Brain microvascular endothelial cell (primary cell): ENCODE measurements at regions not wholly inside any gene's neighbourhood (a gene's known extent, or its start where the extent isn't known, plus 50 kb on each side); places are given as distances from the start of the nearest gene placed in this dataset.
"Not testable (repeated sequence)": the region's sequence is repeated elsewhere in the genome, so short reads cannot be mapped to it uniquely, and the experiment has no call there.

Experiments used
- DNase-seq: peaks from one replicate; pipeline ENCODE4 v3.0.0-alpha.2; 2020
- H3K27ac ChIP-seq: fragments of 250-450 bp; sonication (Bioruptor Pico); 2 replicates; pipeline ENCODE4 v1.5.1; 2020; ENCODE audit warnings: mild to moderate bottlenecking, moderate library complexity
- H3K27me3 ChIP-seq: fragments of 250-450 bp; sonication (Bioruptor Pico); replicated peaks from 2 replicates; pipeline ENCODE4 v1.5.1; 2020; ENCODE audit warnings: mild to moderate bottlenecking
- H3K36me3 ChIP-seq: fragments of 250-450 bp; sonication (Bioruptor Pico); replicated peaks from 2 replicates; pipeline ENCODE4 v1.5.1; 2020; ENCODE audit warnings: mild to moderate bottlenecking
- H3K4me3 ChIP-seq: 2 replicates; pipeline ENCODE4 v1.5.1; 2011; ENCODE audit warnings: low read depth, mild to moderate bottlenecking, control low read depth, low read length, moderate library complexity
- in situ Hi-C: cut with HindIII; loops from 2 replicates; pipeline ENCODE4 v1.10.0; 2017; ENCODE audit warnings: low sequenced_read_pairs, low pct_ligation_motif_present
- TF ChIP-seq, protein P1 (sequence below): IDR thresholded peaks from 2 replicates; pipeline ENCODE4 v1.5.1; 2011; ENCODE audit warnings: low read depth, mild to moderate bottlenecking, moderate library complexity, low read length, control low read depth, inconsistent platforms; ENCODE audit errors: missing control alignments

DNA sequence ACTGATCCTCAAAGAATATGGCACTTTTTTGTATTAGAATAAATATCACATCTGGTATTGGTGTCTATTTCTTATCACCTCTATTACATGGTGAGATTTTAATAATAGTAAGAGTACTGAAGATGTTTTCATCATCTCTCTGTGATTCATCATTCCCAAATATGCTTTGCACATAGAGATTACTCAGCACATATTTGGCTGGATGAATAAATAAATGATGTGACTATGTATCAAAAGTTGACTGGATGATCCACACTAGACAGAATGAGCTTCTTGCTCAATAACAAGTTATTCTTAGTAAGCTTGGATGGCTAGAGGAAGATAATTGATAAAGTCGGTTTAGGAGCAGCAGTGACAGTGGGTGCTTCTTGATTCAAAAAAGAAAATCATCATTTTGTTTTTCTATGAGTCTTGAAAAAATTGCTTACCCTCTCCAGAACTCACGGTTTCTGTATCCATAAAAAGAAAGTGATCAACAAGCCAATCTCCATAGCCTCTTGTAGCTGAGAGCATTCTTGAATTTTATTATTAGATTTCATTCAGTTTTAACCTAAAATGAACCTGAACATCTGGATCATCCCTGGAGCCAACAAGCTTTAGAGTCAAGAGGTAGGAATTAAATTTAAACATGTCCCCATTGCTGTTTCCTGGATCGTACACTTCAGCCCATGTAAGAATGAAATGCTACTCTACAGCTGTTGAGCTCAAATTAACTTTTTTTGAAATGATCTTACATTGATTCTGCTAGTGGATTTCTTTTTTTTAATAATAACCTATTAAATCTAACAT lies 104.8 kb upstream of the OSTN start:
- DNase-seq = peak; percentile 41
- TF ChIP-seq, protein P1, sequence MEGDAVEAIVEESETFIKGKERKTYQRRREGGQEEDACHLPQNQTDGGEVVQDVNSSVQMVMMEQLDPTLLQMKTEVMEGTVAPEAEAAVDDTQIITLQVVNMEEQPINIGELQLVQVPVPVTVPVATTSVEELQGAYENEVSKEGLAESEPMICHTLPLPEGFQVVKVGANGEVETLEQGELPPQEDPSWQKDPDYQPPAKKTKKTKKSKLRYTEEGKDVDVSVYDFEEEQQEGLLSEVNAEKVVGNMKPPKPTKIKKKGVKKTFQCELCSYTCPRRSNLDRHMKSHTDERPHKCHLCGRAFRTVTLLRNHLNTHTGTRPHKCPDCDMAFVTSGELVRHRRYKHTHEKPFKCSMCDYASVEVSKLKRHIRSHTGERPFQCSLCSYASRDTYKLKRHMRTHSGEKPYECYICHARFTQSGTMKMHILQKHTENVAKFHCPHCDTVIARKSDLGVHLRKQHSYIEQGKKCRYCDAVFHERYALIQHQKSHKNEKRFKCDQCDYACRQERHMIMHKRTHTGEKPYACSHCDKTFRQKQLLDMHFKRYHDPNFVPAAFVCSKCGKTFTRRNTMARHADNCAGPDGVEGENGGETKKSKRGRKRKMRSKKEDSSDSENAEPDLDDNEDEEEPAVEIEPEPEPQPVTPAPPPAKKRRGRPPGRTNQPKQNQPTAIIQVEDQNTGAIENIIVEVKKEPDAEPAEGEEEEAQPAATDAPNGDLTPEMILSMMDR = no peak
- H3K27ac ChIP-seq = no peak overlapping the region
- no peaks in the 10 kb centered on the region for H3K27me3 ChIP-seq
- no peaks in the 10 kb centered on the region for H3K36me3 ChIP-seq
- no peak overlapping the region for H3K4me3 ChIP-seq
- in situ Hi-C loops = no loop called here

DNA sequence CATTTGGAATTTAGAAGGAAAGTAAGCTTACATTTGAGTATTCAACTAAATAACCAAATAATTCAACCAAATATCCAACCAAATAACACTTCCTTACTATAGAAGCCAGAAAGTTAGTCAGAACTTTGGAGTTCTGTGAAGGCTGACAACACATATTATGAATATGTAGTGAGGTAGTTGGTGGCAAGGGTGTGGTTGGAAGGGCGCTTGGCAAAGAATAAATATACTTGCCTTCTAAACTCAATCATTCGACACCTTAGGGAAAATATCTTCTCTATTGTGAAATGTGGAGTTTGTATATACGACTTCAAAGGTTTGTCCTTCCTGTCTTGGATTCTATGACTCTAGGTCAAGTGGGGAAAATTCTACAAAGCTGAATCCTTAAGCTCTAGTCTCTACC lies 111.7 kb upstream of the OSTN start:
- Histone ChIP-seq H3K36me3 (no peaks in the 10 kb centered on the region), H3K4me3 (no peak overlapping the region), H3K27me3 (no peaks in the 10 kb centered on the region), H3K27ac (no peak overlapping the region)
- in situ Hi-C loops = no loop called here
- TF ChIP-seq, protein P1 = no peak
- no peak for DNase-seq

DNA sequence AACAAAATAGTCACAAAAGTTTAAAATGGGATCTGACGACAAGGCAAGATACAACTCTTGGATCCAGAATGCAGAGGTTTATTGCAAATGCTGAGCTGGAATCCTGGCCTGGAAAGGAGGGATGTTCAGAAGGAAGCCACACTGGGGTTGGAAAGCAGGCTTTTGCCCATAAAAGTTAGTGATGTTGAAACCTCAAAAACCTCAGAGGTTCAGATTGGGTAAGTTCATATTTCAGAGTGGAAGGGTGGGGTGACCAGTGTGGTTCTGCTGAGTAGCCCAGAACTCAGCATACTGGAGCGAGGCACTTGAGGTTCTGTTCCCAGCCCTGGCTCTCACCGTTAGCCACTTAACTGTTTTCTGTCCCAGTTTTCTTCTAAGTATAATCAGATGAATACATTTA lies 114.0 kb upstream of the OSTN start:
- Histone ChIP-seq H3K36me3 (no peaks in the 10 kb centered on the region), H3K27ac (no peak overlapping the region), H3K4me3 (no peak overlapping the region), H3K27me3 (no peaks in the 10 kb centered on the region)
- TF ChIP-seq, protein P1 = no peak
- in situ Hi-C loops = no loop called here
- no peak for DNase-seq

DNA sequence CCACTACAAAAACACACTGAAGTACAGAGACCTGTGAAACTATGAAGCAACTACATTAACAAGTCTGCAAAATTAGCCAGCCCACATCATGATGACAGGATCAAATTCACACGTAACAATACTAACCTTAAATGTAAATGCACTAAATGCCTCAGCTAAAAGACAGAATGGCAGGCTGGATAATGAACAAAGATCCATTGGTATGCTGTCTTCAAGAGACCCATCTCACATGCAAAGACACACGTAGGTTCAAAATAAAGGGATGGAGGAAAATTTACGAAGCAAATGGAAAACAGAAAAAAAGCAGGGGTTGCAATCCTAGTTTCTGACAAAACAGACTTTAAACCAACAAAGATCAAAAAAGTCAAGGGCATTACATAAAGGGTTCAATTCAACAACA lies 120.1 kb upstream of the OSTN start:
- in situ Hi-C loops, DNase-seq, H3K36me3 ChIP-seq, H3K27me3 ChIP-seq, H3K27ac ChIP-seq, H3K4me3 ChIP-seq: not testable (repeated sequence)

DNA sequence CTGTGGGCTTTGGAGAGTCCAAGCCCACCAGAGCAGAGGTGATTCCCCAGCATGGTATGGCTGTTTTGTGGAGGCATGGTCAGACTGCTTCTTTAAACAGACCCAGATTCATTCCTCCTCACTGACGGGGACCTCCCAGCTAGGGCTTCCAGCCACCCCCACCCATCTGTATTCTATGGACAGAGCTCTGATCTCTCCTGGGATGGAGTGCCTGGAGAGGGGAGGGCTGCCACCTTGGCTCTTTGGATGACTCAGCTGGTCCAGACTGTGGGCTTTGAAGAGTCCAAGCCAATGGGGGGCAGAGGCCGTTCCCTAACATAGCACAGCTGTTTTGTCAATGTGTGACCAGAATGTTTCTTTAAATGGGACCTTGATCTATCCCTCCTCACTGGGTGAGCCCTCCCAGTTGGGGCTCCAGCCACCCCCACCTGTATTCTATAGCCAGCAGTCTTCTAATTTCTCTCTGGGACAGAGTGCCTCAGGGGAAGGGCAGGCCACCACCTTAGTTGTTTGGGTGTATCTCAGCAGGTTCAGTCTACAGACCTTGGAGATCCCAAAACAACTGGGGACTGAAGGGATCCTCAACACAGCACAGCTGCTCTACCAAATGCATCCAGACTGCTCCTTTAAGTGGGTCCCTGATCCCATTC lies 122.0 kb upstream of the OSTN start:
- Histone ChIP-seq H3K36me3 (no peaks in the 10 kb centered on the region), H3K27ac (no peak overlapping the region), H3K27me3 (no peaks in the 10 kb centered on the region), H3K4me3 (no peak overlapping the region)
- TF ChIP-seq, protein P1 = no peak
- in situ Hi-C loops = no loop called here
- no peak for DNase-seq

DNA sequence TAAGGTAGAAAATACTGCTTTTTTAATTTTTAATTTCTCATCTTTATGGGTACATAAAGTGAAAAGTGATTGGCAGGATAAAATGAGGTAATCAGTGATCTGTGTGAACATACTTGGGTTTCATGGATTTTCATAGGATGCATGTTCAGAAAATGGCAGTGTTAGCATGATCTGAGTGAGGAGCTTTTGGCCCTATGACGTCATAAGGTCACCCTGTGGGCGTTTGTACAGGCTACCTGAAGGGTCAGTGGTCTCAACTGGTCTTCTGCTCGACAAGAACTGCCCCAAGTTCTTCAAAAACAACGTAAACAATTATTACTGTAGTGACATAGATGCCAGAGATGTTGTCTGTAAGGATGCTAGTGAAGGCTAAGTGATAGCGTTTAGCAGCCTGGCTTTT lies 124.5 kb upstream of the OSTN start:
- Histone ChIP-seq H3K27ac (no peak overlapping the region), H3K36me3 (no peaks in the 10 kb centered on the region), H3K4me3 (no peak overlapping the region), H3K27me3 (no peaks in the 10 kb centered on the region)
- no peak for DNase-seq
- in situ Hi-C loops = no loop called here
- TF ChIP-seq, protein P1 = no peak
